ENCODE measurements at regions not wholly inside any gene's neighbourhood (a gene's known extent, or its start where the extent isn't known, plus 50 kb on each side); places are given as distances from the start of the nearest gene placed in this dataset.

DNA sequence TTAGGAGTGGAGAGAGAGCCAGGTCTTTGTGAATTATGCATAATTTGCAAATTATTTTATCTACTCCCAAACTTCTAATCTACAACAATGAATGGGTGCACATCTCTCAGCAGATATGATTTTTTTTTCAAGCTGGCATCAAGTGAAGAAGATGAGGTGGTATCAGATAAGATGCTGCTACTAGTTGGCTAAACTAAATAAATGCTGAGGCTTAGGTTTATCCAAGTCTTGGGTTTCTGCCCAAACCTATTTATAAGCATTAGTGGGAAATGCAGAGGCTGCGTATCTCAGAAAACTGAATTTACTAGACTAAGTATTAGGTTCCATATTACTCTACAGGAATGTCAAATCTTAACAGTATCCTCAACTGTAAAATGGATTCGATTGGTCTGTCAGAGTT, 703.0 kb upstream of the CELF2 start:
- FAIRE-seq, result no peak

DNA sequence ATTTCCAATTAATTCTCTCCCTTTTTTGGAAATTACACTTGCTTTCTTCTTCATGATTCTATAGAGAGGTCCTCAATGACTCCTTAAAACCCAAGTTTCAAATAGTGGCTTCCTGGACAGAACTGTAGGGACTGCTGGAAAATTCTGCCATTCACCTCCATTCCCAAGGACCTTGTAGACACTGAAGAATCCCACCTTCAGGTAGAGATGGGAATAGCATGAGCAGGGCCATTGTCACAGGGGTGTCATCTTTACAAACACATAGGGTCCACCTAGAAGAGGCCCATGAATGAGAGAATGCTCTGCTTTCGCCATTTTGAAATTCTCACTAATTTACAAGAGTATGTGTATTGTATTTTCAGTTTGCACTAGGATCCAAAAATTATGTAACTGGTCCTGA, 701.7 kb upstream of the CELF2 start:
- FAIRE-seq, result no peak

DNA sequence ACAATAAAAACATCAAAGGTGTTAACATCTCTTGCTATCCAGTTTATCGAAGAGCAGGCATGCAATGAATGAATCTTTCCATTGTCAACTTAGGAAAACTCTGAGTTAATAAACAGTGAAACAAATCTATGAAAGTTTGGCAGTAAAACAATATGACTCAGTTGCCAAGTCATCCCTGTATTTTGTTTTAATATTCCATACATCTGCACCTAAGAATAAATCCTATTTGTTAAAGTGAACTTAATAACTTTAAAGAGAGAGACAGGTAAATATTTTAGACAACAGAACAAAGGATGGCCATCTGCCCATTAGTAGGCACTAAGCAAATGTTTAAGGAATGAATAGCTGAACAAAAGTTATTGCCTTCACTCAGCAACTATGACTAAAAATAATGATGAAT, 700.5 kb upstream of the CELF2 start:
- FAIRE-seq, result no peak

DNA sequence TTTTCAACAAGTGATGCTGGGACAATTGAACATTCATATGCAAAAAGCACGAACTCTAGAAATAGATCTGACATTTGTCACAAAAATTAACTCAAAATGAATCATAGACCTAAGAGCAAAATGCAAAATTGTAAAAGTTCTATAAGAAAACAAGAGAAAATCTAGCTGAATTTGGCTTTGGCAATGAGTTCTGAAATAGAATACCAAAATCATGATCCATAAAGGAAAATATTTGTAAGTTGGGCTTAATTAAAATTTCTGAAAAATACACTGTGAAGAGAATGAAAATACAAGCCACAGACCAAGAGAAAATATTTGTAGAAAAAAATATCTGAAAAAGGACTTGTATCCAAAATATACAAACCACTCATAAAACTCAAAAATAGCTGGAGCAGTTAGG, 698.8 kb upstream of the CELF2 start:
- no peak for FAIRE-seq

DNA sequence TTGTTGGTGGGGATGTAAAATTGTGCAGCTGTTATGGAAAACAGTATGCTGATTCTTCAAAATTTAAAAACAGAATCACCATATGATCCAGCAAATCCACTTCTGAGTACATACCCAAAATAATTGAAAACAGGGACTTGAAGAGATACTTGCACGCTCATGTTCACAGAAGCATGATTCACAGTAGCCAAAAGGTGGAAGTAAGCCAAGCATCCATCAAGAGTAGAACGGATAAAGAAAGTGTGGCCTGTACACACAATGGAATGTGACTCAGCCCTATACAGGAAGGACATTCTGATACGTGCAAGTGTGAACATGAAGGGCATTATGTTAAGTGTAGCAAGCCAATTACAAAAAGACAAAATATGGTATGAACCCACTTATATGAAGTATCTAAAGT, 696.7 kb upstream of the CELF2 start:
- no peak for FAIRE-seq

DNA sequence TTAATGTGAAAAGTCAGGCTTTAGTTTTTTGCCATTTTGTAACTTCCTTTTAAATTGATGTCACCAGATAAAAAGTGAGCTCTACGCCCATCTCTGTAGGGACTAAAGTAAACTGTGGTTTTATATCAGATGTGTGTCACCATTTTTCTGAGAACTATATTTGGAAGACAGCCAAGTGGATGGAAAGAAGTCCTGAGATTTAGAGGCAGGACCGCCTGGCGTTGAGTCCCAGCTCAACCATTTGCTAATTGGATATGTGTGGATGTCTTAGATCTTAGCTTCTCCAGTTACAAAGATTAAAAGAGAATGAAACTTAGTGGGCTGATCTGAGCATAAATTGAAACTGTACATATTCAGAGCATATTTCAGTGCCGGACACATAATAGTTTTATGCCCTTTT, 691.6 kb upstream of the CELF2 start:
- no peak for FAIRE-seq

DNA sequence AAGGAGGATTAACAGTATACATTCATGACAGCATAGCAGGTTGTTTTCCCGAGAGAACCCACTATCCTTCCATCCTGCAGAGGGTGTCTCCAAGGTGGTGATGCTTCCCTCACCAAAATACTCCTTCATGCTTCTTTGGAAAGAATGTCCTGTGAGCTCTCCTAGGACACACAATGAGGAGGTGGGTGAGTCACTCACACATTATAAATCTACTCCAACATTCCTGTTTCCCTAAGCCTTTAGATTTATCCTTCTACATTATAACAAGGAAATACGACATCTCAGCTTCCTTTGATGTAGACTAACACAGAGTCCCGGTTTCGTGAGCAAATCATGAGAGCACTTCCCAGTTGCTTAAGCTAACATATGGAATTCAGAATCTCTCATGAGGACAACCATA, 689.7 kb upstream of the CELF2 start:
- FAIRE-seq, result no peak

DNA sequence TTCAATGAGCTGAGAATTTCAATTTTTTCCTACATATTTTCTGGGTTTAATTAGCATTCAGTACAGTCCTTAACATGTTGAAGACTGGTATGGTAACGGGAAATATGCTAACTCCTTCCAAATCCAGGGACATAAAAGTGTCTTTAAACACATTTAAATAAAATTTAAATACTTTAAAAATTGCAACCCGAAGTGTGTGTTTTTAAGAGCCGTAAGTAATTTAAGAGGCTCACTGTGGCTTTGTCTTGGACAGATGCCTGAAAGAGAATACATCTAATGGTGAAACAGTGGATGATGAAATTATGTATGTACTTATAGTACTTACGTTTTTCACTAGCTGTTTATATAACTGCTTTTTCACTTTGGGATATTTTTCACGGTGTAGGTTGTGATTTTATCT, 687.3 kb upstream of the CELF2 start:
- no peak for FAIRE-seq

DNA sequence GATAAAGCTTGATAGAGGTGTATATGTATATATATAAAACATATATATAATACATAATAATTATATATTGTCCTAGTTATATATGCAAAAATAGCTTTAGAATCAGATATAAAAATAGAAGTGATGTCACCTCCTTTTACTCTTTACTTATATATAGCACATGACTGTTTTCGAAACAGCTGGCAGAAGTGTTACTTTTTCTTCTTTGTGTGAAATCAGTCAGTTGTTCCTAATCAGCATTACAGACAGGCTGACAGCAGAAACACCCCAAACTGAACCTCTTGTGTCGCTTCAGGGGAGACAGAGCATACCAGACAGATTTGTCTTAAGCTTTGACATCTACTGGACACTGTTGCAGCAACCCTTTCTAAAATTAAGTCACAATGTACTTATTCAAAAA, 684.9 kb upstream of the CELF2 start:
- FAIRE-seq, result no peak

DNA sequence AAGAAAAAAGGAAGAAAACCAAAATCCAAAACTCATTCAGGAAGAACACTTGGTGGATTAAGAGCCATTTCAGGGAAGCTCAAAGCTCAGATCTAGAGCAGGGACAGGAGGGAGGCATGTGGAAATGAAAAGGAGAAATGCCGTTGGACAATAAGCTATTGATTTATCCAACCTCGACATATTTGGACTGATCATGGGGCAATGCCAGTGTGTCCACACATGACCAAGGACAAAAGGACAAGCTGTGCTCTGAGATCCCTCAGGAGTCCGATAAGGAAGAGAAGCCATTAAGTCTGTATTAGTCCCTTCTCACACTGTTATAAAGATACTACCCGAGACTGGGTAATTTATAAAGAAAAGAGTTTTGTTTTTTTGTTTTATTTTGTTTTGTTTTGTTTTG, 684.0 kb upstream of the CELF2 start:
- no peak for FAIRE-seq

DNA sequence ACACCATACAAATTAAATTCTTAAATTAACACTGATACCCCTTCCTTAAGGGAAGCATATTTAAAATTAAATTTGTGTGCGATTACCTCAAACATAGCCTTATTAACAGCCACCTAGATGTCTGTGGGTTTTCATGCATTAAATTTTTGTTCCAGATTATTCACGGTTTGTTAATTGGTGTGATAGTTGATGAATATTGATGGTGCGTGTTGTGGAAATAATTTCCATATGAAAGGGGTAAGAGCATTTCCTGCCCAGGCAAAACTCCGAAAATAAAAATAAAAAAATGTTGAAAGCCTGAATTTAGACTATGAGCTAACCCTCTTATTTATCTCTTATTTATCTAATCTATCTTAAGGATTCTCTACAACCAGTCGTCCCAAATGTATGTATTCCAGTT, 679.3 kb upstream of the CELF2 start:
- FAIRE-seq, result no peak

DNA sequence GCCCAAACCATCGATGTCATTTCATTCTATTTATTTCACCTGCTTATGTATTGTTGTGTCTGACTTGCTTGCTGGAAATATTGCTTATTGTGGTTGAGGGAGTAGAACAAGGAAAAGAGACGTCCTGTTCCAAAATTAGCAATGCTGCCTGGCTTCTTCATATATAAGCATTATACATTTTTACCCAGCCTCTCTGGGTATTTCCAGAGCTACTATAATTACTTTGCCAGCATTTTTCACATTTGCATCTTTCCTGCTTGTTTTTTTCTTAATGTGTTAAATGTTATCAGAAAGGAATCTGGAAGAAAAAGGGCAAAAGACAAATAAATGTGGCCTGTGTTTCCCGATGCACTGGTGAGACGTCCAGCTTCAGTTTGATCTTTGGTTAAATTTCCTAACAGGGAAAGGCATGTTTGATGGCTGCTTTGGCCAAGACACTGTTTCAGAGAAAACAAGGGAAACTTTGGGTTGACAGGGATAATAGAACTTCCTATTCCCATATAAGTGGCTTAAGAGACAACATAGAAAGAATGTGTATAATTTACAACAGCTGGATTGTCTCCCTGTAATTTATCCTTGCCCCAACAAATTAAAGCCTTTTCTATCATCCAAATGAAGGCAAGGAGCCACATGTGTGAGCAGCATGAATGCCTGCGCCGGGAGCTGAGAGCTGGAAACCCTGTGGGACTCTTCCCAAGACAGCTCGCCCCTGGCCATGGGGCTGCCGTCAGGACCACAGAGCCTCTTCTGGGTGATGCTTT, 671.1 kb upstream of the CELF2 start:
- FAIRE-seq, result no peak

DNA sequence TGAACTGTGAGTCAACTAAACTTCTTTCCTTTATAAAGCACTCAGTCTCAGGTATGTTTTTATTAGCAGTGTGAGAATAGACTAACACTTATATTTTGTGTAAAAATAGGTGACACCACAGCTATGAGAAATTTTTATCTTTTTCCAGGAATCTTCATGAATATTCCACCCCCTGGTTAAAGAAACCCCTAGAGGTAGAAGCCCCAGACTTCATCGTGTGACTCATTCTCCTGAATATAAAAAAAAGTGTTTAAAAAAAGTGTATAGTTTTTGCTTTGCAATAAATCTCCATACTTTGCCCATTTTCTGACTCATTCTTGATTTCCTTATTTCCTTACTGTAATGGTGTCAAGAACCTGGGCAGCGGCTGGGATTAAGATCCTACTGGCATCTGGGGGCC, 667.6 kb upstream of the CELF2 start:
- FAIRE-seq, result no peak

DNA sequence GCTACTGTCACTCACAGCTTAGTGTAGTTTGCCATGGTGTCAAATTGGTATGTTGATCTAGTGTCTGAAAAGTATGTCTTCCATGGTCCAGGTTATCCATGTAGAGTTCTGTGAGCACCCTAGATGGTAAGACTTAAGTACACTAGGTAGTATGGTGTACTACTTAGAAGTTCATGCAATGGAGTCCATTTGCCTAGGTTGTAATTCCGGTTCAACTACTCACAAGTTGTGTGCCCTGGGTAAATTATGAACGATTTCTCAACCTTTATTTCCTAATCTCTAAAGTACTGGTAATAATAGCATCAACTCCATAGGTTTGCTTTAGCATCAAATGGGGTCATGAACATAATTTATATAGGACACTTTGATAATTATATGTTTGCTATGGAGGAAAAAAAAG, 666.2 kb upstream of the CELF2 start:
- no peak for FAIRE-seq

DNA sequence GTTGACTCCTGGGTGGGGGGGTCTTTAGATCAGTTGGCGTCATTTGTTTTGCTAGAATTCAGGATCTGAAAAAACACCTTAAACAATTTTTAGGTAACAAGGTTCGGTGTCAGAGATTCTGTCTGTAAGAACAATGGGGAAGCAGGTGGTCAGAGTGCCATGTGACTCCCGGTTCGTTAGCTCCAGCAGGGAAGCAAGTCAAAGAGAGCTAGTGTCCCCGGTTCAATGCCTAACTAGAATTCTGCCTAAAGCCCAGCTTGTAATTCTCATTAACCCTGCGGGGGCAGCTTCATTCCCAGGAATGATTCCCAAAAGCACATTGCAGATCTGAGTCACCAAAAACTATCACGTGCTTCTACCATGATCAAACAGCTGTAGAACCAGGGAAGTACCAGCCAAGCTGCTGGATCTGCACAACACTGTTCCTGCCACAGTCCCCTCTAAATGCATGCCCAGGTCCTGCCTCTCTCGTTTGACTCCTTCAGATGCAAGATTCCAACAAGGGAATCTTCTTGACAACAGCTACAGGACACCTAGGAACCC, 664.3 kb upstream of the CELF2 start:
- no peak for FAIRE-seq

DNA sequence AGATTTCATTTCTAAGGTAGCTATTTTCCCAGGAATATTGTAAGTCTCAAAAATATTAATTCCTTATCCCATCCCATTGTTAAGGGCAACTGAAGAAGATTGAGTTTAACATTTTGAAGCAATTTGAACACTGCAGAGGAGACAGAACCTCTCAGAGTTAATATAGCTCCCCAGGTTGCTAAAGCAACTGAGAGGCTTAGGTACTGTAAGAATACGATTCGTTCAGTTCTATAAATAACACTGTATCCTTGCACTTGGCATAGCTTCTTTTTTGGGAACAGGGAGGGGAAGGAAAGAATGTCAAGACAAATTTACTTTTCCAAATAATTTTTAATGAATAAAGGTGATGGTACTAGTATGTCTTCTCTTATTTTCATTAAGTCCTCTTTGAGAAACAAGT, 658.4 kb upstream of the CELF2 start:
- no peak for FAIRE-seq

DNA sequence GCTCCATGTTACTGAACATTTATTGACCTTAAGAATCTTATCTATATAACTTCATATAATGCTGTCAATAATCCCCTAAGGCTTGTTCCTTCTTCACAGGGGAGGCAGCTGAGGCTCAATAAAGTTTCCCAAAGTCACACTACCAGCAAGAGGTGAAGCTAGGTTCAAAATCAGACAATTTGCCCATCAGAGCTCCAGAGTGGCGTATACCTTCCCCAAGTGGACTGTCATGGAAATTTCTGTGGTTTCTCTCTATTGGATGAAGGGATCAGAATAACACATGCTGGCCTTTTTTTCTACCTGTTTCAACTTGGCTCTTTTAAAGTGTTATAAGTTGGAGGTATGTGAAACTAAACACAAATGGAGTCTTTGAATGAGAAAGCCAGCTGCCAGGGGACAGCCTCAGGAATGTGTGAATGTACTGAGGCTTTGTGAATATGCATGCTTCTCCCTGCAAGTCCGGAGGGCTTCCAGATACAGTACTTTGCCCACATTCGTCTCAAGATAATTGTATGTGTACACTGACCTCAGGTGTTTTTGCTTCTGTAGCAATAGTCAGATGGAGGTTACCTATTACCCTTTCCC, 656.3 kb upstream of the CELF2 start:
- no peak for FAIRE-seq

DNA sequence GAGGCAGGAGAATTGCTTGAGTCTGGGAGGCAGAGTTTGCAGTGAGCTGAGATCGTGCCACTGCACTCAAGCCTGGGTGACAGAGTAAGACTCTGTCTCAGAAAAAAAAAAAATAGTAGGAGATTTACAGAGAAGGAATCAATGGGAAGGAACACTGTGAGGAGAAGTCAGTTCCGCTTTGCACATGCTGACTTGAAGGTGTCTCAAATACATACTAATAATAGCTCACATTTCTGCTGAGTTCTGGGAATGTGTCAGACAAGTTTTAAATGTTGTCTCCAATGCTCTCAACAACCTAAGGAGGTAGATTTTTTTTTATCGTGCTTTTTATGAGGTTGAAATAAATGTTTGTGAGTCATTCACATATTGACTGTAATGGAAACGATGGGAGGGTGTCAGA, 654.9 kb upstream of the CELF2 start:
- FAIRE-seq, result no peak

DNA sequence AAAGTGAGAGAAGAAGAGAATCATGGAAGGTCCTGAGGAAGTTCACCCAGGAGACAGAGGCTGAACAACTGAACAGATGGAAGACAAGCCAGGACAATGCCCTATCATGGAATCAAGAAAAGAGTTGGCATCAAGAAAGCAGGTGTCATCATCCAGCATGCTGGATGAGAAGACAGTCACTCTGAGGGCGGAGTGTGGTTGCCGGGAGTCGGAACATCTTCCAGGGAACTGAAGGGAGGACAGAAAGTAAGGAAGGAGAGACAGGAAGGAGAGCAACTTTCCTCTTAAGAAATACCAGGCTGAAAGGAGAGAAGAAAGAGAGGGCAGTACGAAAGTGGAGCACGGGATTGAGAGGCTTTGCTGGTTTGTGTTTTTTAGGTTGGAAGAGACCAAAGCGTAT, 654.5 kb upstream of the CELF2 start:
- no peak for FAIRE-seq

DNA sequence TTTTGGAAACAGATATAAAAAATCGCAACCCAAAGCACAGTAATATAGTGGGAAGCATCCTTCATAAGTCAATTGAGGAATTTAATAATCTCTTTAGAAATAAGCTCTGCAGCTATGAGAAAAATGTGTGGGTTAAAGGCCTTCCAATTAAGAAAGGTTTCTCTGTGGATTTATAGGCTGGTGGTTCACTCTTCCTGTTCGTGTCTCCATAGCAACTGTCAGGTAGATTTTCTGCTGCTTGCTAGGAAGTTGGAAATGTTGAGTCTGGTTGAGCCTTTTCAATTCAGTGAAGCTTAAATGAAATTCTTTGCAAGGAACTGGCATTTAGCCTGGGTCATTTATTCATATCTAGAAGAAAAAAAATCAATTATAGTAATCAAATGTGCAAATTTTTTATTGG, 652.8 kb upstream of the CELF2 start:
- no peak for FAIRE-seq

DNA sequence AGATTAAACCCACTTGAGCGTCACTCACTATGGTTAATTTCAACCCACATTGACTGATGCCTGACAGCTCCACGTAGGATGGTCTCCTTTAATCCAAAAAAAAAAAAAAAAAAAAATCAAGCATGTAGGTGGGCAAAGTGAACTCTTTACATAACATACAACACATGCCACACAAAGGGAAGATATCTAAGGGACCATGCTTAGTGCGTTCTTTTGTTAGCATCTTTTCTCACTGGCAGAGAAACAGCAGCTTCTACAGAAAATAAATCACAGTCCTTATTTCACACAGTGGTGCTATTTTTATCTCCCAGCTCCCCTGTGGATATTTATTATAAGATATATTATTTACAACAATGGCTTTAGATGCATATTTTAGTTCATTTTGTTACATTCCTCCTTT, 652.0 kb upstream of the CELF2 start:
- no peak for FAIRE-seq

DNA sequence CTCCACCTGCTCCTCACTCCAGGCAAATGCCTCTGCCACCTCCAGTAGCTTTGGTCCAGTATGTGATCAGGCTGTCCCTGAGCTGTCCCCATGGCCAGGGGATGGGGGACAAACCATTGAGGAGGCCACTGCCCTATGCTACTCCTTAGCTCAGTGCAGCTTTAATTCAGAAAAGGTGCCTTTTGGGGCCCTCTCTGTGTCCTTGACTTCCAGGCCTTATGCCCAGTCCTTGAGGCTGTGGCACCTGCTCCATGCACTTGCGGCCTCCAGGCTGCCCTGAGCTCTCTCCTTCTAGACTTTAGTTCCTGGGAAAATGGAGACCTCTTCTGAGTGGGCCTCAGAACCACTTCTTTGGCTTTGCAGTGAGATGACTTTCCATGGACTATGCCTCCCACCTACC, 650.8 kb upstream of the CELF2 start:
- FAIRE-seq, result no peak

DNA sequence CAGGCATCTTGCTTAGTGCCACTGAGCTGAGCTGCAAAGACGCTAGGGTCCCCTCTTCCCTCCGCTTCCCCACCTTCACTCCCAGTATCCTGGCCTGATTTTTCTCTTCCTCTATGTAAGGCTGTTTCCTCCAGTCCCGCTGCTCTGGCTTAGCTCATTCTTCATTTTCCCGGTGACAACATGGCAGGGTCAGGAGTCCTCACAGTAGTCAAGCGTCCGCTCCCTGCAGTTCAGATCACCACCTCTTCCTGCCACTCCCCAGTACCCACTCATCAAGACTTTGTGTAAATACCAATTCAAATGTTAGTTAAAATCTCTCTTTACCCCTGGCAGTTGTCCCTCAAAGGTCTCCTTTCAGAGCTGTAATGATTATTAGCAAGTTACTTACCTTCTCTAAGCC, 650.4 kb upstream of the CELF2 start:
- no peak for FAIRE-seq

DNA sequence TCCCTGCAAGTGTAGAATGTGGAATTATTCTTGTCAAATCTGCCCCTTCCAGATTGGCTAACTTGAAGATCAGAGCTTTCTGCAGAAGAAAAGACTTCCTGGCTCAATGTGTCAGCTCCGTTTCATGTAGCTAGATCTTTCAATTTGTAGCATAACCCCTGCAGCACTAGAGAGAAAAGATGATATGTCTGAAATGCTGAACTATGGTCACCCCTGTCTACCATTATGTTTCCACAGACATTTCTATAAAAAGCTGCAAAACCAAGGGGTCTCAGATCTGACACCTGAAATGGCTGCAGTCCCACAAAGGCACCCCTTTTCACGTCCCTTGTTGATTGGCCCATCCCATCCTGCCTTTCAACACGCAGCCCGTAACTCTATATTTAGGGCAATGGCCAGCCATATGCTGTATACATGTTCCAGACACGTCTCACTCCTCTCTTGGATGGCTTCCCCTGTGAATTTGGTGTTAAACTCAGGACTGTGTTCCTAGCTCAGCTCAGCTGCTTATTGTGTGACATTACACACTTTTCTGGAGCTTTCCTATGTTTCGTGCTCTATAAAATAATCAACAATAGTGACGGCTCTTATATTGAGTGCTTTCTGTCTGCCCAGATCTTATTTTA, 648.6 kb upstream of the CELF2 start:
- no peak for FAIRE-seq

DNA sequence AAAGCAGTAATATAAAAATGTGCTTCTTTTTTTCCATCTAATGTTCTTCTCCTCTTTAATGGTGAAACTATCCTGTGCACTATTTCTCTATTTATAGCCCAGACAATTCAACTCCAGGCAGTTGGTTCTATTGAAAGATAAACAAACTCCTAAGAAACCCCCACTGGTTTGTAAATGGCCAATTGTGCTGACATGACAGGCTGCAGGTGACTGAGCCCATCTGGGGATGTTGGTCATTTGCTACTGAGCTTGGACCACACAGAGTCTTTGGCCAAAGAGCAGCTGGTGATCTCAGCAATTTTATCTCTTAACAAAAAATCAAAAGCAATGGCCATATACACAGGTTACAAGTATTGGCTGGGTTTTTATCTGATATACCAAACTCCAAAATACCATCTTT, 631.8 kb upstream of the CELF2 start:
- FAIRE-seq, result no peak
